GM19452 (cell line): ENCODE measurements at regions not wholly inside any gene's neighbourhood (a gene's known extent, or its start where the extent isn't known, plus 50 kb on each side); places are given as distances from the start of the nearest gene placed in this dataset.
"Not testable (repeated sequence)": the region's sequence is repeated elsewhere in the genome, so short reads cannot be mapped to it uniquely, and the experiment has no call there.

Experiments used
- ATAC-seq: cut with Tn5 transposase; IDR thresholded peaks from one replicate; pipeline ENCODE4 v1.9.1; 2021; ENCODE audit not compliant: unreplicated experiment

DNA sequence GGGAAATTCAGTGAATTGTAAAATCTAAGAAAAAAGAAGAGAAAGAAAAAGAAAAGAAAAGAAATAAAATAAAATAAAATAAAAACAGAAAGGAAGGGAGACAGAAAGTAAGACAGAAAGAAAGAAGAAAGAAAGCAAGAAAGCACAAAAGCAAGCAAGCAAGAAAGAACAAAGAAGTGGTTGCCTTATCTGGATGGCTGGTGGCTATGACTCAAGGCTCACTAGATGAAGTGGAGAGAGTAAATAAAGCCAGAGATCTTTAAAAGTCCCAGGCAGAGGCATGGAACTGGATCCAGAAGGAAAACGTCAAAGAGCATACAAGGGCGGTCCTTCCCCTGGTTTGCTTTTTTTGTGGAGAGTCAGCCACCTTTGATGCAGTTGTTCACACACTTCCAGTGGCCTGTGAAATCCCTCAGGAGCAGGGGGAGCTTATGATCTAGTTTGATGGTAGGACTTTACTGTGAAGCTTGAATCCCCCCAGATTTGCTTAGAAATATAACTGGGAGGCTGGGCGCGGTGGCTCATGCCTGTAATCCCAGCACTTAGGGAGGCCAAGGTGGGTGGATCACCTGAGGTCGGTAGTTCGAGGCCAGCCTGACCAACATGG lies 176.7 kb upstream of the HMHB1 start:
- no peak for ATAC-seq

DNA sequence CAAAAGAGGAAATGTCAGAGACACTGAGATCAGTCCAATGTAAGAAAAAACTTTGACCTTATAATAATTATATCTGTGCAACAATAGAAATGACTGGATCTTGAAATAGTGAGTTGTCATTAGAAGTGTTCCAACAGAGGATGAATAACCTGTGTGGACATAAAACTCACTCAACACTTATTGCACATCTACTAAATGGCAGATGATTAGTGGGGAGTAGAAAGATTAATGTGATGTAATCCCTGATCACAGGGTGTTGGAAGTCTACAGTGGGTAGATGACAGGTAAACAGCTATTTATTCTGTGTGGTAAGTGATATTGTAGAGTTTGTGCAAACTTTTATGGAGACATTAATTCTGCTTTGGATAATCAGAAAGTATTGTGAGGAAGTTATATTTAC lies 177.3 kb upstream of the HMHB1 start:
- no peak for ATAC-seq

DNA sequence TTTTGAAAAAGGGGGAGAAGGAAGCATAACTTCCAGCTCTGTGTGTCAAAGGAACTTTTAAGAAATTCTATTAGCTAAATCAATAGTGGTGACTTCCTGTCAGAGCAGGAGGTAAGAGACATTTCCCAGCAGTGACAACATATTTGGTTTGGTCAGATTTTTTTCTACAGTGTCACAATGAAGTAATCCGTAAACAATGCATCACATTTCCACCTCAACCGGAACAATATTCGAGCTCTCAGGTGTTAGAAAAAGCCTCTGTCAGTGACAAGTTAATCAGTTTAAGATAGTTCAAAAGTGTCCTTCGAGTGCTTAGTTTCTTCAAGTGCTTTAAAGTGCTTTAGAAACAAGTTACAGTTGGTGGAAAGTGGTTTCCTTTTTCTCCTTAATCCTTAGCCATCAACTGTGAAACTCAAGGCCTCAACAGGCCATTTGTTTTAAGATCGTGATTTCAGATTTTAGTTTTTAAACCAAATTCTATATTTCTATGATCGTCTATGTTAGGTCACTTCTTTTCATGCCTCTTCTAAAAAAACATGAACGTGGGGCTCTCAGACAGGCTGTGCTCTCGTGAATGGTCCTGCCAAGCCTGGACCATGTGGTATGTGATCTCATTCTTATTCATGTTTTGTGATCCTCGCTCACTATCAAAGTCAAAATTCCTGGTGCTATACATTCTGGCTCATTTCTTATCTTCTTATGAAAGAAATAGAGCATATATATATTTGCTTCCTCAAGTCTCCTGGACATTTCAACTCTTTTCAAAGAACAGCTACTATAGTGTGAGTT lies 181.9 kb upstream of the HMHB1 start:
- no peak for ATAC-seq

GRCh38 chr5:143625048-143625447 lies 186.9 kb upstream of the HMHB1 start:
- ATAC-seq = not testable (repeated sequence)

- ATAC-seq = no peak
These were observed 187.5 kb upstream of the HMHB1 start for GRCh38 chr5:143624465-143624864.

- no peak for ATAC-seq
These were observed 192.9 kb upstream of the HMHB1 start for GRCh38 chr5:143619040-143619439.

DNA sequence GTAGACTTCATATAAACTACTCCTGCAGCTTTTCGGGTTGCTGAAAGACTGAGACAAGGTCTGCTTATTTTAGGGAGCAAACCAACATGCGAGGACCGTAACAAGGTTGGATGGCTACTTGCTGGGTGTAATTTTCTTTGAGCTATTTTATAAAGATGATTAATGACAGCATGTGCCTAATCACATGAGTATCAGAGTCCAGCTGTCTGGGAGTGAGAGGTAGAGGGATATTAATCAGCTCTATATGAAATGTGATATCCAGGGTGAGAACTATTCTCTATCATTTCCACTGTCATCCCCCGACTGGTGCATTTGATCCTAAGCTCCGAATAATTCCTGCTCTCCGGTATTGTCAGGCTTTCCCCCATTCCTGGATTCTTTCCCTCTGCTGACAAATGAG lies 193.8 kb upstream of the HMHB1 start:
- no peak for ATAC-seq

- no peak for ATAC-seq
These were observed 197.1 kb upstream of the HMHB1 start for GRCh38 chr5:143614831-143615230.

- ATAC-seq = no peak
These were observed 198.6 kb upstream of the HMHB1 start for GRCh38 chr5:143613329-143613728.

- ATAC-seq = no peak
These were observed 201.0 kb upstream of the HMHB1 start for GRCh38 chr5:143610946-143611345.

DNA sequence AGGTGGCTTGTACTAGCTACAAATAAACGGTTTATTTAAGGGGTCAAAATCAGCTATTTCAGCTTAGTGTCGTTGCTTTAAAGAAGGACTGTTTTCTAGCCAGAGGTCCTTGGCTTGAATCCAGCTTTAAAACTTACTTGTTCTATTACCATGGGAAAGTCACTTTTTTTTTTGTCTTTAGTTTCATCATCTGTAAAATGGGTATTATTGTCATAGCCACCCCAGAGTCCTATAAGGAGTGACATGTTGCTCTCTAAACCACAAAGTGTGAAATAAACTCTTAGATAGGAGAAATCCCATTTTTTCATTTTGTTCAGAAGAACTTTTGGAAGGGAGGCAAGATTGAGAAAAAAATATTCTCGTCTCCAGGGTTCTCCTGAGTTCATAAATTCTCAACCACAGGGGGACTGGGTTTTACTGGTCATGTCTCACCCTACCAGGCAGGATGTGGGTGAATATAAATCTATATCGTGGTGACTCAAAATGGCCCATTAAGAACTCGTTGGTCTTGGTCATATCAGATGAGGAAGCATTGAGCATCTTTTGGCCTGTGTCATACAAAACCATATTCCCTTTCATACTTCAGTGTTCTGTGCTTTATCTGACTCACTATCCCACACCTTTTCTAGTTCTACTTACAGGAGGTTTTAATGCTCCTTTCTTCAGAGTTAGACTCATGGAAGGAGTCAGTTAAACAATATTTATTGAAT lies 202.7 kb upstream of the NR3C1 start:
- peak; percentile 88 for ATAC-seq

- peak; percentile 65 for ATAC-seq
These were observed 202.0 kb upstream of the NR3C1 start for GRCh38 chr5:143605403-143606005.

DNA sequence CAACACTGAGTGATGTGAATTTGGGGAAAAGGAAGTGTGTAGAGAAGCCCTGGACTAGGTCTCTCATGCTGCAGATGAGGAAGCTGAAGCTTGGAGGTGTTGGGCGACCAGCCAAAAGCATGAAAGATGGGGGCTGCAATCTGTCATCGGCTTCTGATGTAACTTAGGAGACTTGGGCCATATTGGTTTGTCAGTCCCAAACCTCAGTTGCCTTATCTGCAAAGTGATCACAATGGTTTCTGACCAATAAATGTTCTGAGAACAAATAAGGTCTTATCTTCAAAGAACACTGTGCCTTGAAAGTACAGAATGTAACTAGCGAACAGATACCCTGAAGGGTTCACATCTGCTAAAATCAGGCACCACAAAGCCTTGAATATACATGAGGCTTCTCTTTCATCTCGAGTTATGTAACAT lies 198.4 kb upstream of the NR3C1 start:
- ATAC-seq = no peak

DNA sequence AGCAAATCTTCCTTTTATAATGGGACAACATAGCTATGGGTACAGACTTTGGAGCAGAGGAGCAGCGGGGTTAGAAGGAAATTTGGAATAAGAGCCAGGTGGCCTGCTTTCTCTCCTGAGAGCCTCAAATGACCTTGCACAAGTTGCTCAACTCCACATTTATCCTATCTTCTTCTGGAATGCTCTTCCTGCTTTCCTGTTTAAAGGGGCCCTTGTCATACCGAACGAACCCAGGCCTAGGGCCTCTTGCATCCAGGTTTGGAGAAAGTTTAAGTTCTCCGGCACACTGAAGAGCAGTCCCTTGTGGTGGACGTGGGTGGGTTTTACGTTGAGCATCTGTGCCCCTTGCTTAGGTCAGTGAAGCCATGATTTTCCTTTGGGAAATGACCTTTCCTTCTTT lies 197.9 kb upstream of the NR3C1 start:
- no peak for ATAC-seq

DNA sequence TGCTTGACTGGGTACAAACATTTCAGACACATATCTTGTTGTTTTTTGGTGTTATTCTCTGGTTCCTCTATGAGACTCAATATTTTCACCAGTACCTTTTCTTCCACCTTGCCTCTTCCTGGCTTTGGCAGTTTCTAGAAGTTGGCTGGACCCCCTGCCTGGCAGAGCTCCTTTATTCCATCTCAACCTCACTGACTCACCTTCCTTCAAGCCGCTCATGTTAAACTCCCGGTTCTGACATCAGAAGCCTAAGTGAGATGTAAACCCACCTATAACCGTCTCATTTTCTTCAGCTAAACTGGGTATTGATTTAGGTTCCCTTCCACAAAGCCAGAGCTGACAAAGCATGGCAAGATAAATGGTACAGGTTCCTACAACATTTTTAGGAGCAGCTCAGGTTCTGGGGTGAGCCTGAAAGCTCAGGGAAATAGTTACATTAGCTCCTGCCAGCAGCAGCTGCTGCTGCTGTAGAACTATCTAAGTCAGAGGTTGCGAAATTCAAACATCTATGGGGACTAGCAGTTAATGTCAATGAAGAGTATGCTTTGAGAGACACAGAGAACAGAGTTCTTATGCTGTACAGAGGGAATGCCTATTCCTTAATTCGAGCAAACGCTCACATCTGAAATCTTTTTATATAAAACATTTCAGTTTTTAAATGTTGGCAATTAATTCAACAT lies 197.1 kb upstream of the NR3C1 start:
- no peak for ATAC-seq

- ATAC-seq = no peak
These were observed 196.0 kb upstream of the NR3C1 start for GRCh38 chr5:143599474-143599873.

GRCh38 chr5:143596824-143597223 lies 193.3 kb upstream of the NR3C1 start:
- no peak for ATAC-seq

GRCh38 chr5:143594902-143595818 lies 191.7 kb upstream of the NR3C1 start:
- ATAC-seq = no peak

- no peak for ATAC-seq
These were observed 190.2 kb upstream of the NR3C1 start for GRCh38 chr5:143593723-143594122.

GRCh38 chr5:143592648-143593047 lies 189.2 kb upstream of the NR3C1 start:
- ATAC-seq = peak; percentile 79
